Muscle of back (tissue), 3 donors: ENCODE measurements at regions not wholly inside any gene's neighbourhood (a gene's known extent, or its start where the extent isn't known, plus 50 kb on each side); places are given as distances from the start of the nearest gene placed in this dataset.
A peak's percentile ranks its signal among the peaks of the same experiment; 100 is the strongest.
"Not testable (repeated sequence)": the region's sequence is repeated elsewhere in the genome, so short reads cannot be mapped to it uniquely, and the experiment has no call there.

ENCODE experiments used
- DNase-seq, 3 donors: peaks; one replicate each; pipeline versions ENCODE4 v3.0.0 to v3.0.0-alpha.2; 2013

DNA sequence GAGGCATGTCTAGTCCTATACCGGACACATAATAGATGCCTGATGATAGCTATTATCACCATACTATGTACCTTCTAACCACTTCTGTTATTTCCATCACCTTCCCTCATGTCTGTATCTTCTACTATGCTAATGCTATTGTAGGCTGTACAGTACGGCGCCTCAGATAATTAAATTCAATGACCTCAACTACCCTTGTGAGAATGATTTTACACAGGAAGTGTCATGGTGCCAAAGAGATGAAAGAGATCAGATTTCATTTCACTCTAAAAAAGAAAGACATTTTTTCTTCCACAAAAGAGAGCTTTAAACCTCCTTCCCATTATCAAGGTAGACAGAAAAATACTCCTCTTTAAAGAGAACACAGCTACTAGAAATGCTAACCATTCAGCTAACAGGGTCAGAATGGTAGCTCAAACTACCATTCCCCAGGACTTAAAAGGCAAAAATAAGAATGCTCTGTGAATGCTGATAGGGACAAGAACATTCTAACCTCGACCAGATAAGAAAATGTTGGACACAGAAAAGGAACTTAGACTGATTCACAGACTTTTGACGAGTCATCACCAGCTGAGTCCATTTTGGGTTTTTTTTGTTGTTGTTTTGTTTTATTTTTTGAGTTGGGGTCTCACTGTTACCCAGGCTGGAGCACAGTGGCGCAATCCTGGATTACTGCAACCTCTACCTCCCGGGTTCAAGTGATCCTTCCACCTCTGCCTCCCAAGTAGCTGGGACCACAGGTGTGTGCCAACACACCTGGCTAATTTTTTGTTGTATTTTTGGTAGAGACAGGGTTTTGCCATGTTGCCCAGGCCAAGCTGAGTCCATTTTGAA is 99.2 kb upstream of the RAPGEF2 start:
- no peak for DNase-seq

DNA sequence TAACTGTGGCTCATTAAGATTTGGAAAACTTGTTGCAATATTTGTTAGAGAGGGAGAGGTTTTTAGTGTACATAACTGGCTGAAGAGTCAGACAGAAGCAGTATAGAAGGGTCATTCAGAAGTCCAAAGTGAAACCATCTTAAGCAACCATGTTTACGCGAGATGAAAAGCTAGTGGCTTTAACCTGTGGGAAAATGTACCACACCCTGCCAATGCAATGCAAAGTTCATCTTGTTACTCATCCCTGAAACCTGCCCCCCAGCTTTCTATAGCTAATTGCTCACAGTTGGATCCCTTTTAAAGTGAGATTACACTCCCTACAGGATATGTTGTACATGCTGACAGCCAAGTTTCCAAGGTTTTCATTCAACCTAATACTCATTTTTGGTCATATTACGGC is 96.7 kb upstream of the RAPGEF2 start:
- DNase-seq, result no peak

DNA sequence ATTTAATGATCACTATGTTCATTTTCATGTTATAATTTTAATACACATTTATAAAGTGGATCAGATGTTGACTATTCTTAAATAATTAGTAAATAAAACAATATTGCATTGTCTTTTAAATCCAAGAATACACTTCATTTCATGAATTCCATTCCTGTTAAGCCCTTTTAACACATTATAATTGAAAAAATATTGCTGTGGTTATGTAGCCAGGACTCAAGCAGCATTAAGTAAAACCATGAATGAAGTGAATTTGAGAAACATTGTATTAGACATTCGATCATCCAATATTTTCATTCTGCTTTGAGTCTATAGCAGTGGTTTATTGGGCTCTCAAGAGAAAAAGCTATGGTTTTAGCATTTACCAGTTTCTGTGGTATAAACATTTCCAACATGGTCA is 94.2 kb upstream of the RAPGEF2 start:
- no peak for DNase-seq

DNA sequence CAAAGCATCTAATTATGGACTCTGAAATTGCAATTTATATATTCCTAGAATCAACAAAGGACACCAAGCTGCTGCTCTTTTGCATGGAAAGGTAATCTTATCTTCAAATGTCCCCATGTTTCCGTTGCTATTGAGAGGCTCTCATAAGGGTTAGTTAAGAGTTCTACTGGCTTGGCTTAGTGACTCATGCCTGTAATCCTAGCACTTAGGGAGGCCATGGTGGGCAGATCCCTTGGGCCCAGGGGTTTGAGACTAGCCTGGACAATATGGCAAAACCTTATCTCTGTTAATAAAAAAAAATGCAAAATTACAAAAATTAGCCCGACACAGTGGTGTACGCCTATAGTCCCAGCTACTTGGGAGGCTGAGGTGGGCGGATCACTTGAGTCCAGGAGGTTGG is 93.4 kb upstream of the RAPGEF2 start:
- no peak for DNase-seq

DNA sequence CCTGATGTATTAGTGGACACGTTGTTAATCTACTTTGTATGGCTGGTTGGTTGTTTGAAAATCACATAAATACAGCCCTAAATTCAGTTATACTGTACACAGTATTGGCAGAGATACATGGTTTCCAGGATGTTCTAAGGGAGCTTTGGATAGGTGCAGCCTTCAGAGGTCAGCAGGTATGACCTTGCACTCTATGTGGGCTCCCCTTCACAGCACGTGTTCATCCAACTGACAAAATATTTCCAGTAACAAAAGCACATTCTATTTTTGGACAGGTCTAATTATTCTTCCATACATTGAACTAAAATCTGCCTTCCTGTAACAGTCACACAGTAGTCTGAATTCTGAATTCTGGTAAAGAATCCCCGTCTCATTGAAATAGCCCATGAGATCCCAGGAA is 92.8 kb upstream of the RAPGEF2 start:
- DNase-seq, result no peak

DNA sequence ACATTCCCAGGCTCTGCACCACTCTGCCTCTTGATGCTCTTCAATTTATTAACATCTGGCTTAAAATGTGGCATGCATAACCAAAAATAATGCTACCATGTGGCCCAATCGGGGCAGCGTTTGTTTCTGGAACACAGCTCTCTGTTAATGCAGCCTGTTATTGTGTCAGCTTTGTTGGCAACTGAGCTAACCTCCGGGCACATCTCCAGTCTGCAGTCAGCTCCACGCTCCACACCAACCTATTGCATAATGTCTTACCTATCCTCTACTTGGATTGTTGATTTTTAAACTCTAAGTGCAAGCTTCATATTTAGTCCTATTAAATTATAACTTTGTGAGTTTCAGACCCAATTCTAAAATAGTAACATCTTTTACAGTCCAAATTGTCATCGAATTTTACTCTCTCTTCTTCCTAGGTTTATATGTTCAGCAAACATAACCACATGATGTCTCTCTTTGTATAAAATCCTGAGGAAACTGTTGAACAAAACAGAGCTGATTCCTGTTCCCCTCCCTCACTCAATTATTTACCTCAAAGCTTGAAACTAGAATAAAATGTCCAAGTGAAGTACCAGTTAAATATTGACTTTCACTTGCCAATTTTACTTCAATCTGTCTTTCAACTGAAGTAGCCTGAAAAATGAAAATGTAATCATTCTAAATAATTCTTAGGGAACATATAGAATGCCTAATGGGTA is 92.2 kb upstream of the RAPGEF2 start:
- peak in 2 of 3 donors; percentile 71 to 77 for DNase-seq

DNA sequence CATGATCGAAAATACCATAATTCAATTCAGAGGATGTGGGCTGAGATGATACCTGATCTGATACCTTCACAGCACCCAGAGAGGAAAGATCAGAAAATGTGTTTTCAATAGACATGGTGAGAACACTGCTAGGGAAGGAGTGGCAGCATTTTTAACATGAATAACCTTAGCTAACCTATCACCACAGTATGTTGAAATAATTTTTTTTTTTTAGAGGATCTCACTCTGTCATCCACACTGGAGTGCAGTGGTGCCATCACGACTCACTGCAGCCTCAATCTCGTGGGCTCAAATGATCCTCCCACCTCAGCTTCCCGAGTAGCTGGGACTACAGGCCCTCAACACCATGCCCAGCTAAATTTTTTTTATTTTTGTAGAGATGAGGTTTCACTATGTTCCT is 90.5 kb upstream of the RAPGEF2 start:
- peak in 1 of 3 donors; percentile 41 for DNase-seq

DNA sequence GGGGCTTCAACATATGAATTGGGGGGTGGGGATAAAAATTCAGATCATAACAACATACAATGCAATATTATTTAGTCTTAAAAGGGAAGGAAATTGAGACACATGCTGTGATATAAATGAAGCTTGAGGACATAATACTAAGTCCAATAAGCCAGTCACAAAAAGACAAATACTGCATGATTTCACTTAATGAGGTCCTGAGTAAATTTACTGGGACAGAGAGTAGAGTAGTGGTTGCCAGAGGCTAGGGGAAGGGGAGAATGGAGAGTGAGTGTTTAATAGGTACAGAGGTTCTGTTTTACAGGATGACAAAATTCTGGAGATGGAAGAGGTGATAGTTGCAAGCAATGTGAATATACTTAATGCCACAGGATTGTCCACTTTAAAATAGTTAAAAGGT is 89.2 kb upstream of the RAPGEF2 start:
- no peak for DNase-seq

DNA sequence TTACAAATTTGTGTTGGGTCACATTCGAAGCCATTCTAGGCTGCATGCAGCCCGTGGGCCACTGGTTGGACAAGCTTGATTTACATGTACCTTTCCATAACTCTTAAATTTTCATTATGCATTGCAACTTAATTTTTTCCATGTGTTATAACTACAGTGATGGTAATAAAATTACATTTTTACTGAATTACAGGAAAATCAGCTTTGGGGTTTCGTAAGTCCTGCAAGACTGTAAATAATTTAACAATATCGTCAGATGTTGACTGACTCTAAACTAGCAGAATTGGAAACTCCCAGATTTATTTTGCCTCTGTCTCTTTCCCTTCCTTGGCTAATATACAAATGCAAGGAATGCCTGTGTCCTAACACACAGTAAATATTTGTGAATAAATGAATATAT is 88.0 kb upstream of the RAPGEF2 start:
- peak in 1 of 3 donors; percentile 38 for DNase-seq

DNA sequence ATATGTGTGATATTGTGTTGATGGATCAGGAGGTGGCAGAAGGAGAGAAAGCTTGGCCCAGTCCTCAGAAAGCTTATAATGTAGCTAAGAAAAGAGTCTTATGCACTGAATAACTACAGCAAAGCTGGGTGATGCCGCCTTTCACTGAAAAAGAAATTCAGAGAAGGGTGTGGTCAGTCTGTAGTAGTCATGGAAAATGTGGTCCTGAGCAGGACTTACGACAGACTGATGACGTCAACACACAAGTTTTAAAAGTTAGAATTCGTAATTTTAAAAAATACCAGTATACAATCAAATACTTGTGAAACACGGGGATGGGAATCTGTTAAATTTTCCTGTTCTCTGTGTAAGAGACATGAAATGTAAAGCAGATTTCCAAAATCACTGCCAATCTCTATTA is 87.0 kb upstream of the RAPGEF2 start:
- peak in 1 of 3 donors; percentile 26 for DNase-seq

DNA sequence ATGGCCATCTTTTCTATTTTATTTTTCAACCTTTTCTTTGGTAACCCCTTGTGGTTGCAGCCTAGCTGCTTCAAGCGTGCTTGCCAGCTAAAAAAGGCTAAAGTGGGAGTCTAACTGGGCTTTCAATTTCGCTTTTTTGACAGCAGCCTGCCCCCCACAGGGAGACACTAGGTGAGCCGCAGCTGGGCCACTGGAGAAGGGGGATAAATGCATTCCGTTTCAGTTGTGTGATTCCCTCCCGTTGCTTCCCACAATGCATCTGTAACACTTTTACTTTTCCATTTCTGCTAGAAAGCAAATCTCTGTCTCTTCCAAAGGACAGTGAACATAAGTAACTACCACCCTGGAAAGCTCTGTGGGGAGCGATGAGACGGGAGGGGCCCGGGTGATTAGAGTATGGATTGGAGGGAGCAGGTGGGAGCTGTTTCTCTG is 86.3 kb upstream of the RAPGEF2 start:
- DNase-seq, result peak in 1 of 3 donors; percentile 57

DNA sequence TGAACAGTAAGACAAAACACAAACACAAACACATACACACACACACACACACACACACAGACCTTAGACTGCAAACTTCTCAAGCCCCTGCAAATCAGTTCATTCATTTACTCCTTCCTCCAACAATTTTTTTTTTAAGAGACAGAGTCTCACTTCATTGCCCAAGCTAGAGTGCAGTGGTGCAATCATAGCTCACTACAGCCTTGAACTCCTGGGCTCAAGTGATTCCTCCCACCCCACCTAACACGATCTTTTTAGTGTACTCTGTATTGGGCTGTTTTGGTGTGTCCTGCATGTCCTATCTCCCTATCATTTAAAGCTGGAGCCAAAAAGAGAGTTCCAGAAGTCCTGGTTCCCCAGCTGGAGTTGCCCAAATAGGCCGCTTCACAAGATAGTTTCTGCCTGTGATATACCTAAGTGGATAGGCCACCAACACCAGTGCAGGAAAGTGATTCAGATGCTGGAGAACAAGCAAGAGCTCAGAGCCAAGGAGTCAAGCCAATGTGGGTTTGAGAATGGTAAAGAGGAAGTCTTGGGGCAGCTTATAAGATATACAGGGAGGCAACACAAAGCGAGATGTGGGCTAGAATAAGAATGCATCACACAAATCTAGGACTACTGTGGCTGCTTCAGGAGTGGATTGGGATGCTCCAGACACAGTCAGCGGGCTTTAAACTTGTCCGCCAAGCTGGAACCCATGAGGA is 85.4 kb upstream of the RAPGEF2 start:
- no peak for DNase-seq

DNA sequence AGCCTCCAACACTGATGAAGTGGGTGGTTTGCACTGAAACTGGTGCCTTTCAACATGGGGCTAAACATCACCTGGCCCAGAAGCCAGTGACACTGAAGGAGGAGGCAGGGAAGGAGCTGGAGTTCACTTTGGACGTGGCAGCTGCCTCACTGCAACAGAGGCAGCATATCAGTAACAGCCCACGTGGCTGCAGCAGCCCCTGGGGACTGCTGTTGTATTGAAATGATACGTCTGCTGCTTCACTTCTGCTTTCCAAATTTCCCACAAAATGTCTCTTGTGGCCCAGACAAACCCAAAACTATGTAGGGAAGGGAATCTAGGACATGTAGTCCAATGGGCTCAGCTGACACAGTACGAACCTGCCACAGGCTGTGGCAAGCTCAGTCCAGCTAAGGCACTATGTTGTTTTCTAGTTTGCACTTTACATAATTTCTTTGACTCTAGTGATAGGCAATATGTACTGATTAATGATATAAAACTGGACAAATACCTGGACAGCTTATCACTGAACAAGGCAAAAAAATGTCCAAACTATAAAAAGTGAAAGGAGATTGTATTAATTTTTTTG is 84.7 kb upstream of the RAPGEF2 start:
- DNase-seq, result peak in 1 of 3 donors; percentile 18

DNA sequence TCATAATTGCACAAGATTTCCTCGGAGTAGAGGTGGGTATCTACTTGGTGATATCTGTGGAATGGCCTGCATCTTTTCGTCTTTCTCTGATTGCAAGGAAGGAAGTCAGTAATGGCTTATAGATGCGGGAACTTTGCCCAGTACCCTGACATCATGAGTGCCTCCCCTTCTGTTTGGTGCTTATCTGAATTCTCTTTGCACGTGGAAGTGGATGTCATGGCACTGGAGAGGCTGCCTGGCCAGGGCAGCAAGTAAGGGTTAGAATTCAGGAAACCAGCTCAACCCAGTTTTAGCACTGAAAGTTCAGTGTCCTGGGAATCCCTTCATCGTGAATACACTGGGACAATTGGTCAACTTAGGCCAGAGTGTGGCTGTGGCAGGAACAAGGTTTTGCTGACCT is 83.5 kb upstream of the RAPGEF2 start:
- DNase-seq, result no peak

DNA sequence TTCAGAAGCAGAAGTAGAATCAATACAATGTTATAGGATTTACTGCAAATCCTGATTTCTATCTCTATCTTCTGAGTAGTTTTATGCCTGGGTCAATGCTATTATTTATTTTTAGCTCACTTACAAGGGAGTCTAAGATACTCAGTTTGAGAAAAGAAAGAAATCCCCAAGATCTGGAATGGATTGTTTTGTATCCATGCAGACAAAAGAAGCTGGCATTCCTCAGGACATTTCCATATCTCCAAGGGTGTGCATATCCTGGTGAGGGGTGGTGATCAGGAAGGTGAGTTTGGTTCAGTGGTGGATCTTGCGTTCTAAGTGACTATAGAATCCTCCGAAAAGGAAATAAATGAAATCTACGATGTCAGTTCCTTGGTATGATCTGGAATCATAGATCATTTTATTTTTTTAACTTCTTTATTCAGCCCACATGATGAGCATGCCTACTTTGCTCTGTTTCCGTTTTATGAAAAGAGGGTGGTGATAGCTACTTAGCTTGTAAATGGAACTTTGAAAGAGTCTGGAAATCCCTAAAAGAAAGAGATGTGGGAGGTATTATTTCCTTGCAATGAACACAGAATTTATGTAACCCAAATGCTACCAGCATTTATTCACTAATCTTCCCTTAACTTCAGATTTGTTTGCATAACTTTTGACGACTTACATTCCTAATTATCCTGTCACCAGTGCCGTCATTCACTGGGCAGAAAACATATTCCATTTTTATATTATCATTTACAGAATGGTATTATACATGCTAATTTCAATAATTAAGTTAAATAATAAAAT is 81.1 kb upstream of the RAPGEF2 start:
- DNase-seq, result no peak

DNA sequence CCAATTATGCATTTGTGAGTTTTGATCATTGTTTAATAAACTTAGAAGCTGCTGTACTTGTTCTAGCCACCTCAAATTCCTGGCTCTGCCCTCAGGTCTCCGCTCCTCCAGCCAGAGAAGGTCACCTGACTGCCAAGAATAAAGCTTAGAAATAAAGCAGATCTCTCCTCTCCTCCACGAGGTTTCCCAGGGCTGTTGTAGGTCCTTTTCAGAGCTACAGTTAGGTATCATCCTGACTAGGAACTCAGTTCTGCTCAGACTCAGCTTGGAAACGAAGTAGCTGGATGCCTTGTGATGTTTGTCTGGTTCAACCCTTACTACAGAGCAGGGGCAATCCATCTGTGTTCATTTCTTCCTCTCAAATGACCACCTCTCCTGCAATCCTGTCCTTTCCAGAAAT is 79.1 kb upstream of the RAPGEF2 start:
- no peak for DNase-seq

DNA sequence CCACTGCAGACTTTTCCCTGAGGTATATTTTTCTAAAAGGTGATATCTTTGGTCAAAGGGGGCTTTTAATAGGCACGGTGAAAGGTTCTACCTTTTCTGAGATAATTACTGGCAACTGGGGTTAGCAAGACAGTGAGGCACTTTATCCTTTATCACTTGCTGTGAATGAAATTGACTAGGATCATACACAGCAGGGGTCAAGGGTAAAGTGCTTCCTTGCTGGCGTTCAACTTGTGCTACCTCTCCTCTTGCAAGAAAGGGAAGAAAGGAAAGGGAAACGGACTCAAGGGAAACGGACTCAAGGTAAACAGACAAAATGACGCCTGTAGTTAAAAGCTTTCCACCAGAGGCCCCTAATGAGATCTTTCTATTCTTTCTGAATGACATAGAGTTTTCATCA is 78.6 kb upstream of the RAPGEF2 start:
- no peak for DNase-seq

DNA sequence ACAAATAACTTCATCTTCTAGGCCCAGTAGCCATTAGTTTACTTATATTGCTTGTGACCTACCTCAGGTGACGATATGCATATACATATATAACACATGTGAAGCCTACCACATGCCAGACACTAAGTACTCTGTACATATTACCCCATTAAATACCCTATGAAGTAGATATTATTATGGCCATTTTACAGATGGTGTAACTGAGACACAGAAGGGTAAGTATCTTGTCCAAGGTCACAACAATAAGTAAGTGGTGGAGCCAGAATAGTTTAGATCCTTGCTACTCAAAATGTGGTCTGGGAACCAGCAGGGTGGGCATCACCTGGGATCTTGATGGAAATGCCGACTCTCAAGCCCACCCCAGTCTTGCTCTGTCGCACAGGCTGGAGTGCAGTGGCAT is 78.1 kb upstream of the RAPGEF2 start:
- DNase-seq, result no peak

DNA sequence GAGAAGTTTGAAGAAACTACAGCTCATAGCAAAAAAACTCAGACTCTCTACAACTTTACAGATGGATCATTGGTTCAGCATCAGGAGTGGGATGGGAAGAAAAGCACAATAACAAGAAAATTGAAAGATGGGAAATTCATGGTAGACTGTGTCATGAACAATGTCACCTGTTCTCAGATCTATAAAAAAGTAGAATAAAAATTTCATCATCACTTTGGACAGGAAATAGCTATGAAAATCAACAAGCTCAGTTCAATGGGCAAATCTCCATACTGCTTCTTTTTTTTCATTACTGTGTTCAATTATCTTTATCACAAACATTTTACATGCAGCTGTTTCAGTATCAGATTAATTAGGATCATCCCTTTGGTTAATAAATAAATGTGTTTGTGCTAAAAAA is 76.5 kb upstream of the RAPGEF2 start:
- no peak for DNase-seq

DNA sequence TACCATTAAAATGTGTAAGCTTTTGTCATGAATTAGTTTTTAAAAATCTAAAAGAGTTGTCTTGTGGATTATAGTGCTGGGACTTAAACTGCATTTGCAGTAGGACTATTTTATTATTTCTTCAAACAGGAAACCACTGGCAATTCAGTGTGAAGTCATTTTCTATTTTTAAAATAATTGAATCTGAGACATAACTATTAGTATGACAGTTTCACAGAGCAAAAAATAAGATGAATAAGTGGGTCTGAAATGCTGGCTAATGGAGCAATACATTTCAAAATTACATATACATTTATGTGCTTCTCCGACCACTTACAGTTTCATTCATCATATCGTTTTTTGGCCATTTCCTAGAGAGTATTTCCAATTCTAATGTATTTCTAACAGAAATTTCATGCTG is 75.3 kb upstream of the RAPGEF2 start:
- DNase-seq, result no peak

DNA sequence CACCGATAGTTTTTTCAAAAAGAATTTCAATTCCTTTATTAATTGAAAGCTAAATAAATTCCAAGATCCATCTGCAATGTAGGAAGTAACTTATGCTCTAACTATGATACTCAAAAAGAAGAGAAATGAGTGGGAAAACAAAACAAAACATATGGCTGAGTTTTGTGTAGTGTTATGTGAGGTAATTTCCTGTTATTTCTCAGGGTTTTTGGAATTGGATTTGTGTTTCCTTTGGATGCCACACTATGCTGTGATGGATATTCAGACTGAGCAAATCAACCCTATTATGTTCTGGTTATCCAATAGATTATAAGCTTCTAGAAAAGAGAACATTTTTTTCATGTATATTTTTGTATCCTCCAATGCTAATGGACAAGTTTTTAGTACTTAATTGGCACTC is 73.4 kb upstream of the RAPGEF2 start:
- no peak for DNase-seq

DNA sequence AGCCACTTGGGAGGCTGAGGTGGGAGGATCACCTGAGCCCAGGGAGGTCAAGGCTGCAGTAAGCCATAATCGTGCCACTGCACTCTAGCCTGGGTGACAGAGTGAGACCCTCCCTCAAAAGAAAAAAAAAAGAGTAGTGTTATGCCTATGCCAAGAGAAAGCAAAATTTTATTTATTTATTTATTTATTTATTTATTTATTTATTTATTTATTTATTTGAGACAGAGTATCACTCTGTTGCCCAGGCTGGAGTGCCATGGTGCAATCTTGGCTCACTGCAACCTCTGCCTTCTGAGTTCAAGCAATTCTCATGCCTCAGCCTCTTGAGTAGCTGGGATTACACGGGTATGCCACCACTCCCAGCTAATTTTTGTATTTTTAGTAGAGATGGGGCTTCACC is 72.6 kb upstream of the RAPGEF2 start:
- DNase-seq, result not testable (repeated sequence)
